ENCODE measurements at regions not wholly inside any gene's neighbourhood (a gene's known extent, or its start where the extent isn't known, plus 50 kb on each side); places are given as distances from the start of the nearest gene placed in this dataset.

DNA sequence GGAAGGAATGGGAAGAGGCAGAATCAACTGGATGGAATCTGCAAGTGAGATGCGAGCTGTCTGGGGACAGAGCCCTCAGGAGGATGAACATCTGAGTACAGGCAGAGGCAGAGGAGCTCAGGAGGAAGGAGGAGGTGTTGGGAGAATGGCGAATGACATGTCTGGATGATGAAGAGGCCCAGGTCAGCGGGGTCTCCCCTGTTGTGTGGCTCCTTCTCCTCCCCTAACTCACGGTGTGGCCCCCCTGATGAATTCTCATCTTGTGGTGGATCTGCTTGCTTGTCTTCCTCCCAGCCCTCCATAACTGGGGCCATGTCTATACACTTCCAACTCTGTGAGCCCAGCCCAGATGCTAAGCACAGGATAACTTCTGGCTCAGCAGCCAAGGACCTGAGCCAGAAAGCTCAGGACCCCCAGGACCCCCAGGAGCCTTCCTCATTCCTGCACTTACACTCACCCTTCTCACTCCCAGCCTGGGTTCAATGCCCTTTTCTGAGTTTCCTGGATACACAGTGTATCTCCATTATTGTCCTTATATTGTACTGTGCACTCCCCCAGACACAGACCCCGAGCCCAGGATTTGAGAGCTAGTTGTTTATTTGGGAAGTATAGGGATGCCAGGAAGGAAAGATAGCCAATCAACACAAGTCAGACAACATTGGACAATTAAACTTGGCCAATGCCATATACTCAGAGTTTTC lies 678.6 kb upstream of the HS6ST1 start:
- Histone ChIP-seq H3K4me3 (ENCODE audit: low read length) (no peak overlapping the region), H3K27me3 (ENCODE audit: low read depth, low read length) (no peaks in the 10 kb centered on the region), H2AFZ (ENCODE audit: low read depth, low read length) (no peak overlapping the region), H3K9ac (ENCODE audit: low read length) (no peak overlapping the region), H3K27ac (ENCODE audit: low read length) (no peak overlapping the region), H3K4me1 (ENCODE audit: low read length) (no peaks in the 10 kb centered on the region), H3K4me2 (ENCODE audit: low read length) (no peak overlapping the region), H3K79me2 (ENCODE audit: low read length) (no peaks in the 10 kb centered on the region), H3K36me3 (replicated peaks; ENCODE audit: low read depth, low read length) (no peaks in the 10 kb centered on the region), H4K20me1 (ENCODE audit: insufficient read depth, low read length) (no peaks in the 10 kb centered on the region), H3K9me3 (ENCODE audit: insufficient read depth, low read length) (no peaks in the 10 kb centered on the region; the same call in 1 of the 2 replicates)
- TF ChIP-seq, protein P1, sequence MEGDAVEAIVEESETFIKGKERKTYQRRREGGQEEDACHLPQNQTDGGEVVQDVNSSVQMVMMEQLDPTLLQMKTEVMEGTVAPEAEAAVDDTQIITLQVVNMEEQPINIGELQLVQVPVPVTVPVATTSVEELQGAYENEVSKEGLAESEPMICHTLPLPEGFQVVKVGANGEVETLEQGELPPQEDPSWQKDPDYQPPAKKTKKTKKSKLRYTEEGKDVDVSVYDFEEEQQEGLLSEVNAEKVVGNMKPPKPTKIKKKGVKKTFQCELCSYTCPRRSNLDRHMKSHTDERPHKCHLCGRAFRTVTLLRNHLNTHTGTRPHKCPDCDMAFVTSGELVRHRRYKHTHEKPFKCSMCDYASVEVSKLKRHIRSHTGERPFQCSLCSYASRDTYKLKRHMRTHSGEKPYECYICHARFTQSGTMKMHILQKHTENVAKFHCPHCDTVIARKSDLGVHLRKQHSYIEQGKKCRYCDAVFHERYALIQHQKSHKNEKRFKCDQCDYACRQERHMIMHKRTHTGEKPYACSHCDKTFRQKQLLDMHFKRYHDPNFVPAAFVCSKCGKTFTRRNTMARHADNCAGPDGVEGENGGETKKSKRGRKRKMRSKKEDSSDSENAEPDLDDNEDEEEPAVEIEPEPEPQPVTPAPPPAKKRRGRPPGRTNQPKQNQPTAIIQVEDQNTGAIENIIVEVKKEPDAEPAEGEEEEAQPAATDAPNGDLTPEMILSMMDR (IDR thresholded peaks at IDR 0.05; ENCODE audit: low read depth, low read length): no peak
- no peak for TF ChIP-seq EZH2phosphoT487 (IDR thresholded peaks at IDR 0.05; ENCODE audit: low read depth)

DNA sequence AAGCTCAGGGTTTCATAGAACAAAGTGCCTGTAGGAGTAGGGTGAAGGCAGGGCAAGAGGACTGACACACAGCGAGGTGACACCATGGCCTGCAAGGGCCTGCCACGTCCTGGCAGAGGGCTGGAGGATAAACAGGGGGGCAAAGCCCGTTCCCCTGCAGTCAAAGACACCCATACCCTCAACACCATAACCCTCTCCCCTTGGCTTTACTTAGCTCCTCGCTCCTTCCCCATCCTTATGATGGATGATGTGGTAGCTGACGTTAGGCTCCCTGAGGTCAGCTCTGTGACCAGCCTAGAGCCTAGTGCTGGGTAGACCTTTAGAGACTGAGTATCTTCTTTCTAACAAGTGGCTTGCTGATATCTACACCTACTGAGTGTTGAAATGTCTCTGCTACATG lies 683.3 kb upstream of the HS6ST1 start:
- no peak overlapping the region for H3K27ac ChIP-seq (ENCODE audit: low read length)
- H3K4me1 ChIP-seq (ENCODE audit: low read length): no peaks in the 10 kb centered on the region
- H3K4me3 ChIP-seq (ENCODE audit: low read length): no peak overlapping the region
- no peaks in the 10 kb centered on the region for H3K36me3 ChIP-seq (replicated peaks; ENCODE audit: low read depth, low read length)
- H2AFZ ChIP-seq (ENCODE audit: low read depth, low read length): no peak overlapping the region
- H3K79me2 ChIP-seq (ENCODE audit: low read length): no peaks in the 10 kb centered on the region
- no peak overlapping the region for H3K9ac ChIP-seq (ENCODE audit: low read length)
- no peak for TF ChIP-seq EZH2phosphoT487 (IDR thresholded peaks at IDR 0.05; ENCODE audit: low read depth)
- TF ChIP-seq, protein P1 (IDR thresholded peaks at IDR 0.05; ENCODE audit: low read depth, low read length): no peak
- no peaks in the 10 kb centered on the region for H3K27me3 ChIP-seq (ENCODE audit: low read depth, low read length)
- H3K4me2 ChIP-seq (ENCODE audit: low read length): no peak overlapping the region
- H4K20me1 ChIP-seq (ENCODE audit: insufficient read depth, low read length): no peaks in the 10 kb centered on the region
- no peaks in the 10 kb centered on the region for H3K9me3 ChIP-seq (ENCODE audit: insufficient read depth, low read length)

DNA sequence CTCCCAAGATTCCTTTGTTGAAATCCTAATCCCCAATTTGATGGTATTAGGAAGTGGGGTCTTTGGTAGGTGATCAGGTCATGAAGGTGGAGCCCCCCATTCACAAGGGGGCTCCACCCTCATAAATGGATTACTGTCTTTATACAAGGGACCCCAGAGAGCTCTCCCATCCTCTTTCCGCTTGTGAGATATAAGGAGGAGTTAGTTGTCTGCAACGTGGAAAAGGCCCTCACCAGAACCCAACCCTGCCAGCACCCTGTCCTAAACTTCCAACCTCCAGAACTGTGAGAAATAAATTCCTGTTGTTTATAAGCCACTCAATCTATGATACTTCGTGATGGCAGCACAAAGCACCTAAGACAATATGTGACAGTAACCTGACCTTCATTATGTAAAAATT lies 684.1 kb upstream of the HS6ST1 start:
- H4K20me1 ChIP-seq (ENCODE audit: insufficient read depth, low read length): no peaks in the 10 kb centered on the region
- TF ChIP-seq EZH2phosphoT487 (IDR thresholded peaks at IDR 0.05; ENCODE audit: low read depth): no peak
- H3K9me3 ChIP-seq (ENCODE audit: insufficient read depth, low read length): no peaks in the 10 kb centered on the region
- H3K27me3 ChIP-seq (ENCODE audit: low read depth, low read length): no peaks in the 10 kb centered on the region
- no peaks in the 10 kb centered on the region for H3K4me1 ChIP-seq (ENCODE audit: low read length)
- H3K79me2 ChIP-seq (ENCODE audit: low read length): no peaks in the 10 kb centered on the region
- no peak overlapping the region for H3K4me2 ChIP-seq (ENCODE audit: low read length)
- no peak overlapping the region for H3K4me3 ChIP-seq (ENCODE audit: low read length)
- no peaks in the 10 kb centered on the region for H3K36me3 ChIP-seq (replicated peaks; ENCODE audit: low read depth, low read length)
- no peak overlapping the region for H2AFZ ChIP-seq (ENCODE audit: low read depth, low read length)
- H3K9ac ChIP-seq (ENCODE audit: low read length): no peak overlapping the region
- H3K27ac ChIP-seq (ENCODE audit: low read length): no peak overlapping the region

DNA sequence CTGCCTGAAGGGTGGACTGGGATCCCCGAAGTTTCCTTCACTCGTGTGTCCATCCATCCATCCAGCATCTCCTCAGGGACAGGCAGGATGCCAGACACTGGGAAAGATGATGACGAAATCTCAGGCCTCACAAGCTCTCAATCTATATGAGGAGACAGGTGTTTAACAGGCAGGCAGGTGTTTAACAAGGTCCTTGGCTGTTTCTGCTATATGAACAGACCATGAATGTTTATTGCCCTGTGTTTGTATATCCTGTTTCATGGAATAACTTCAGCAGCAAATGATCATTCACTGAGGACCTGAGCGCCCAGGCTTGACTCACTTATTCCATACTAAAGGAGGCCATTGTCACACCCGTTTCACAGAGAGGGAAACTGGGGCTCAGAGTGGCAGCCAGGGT lies 685.8 kb upstream of the HS6ST1 start:
- Histone ChIP-seq H3K9me3 (ENCODE audit: insufficient read depth, low read length) (no peaks in the 10 kb centered on the region), H3K79me2 (ENCODE audit: low read length) (no peaks in the 10 kb centered on the region)

More for the DNA sequence above, 685.8 kb upstream of the HS6ST1 start:
- Histone ChIP-seq H3K27ac (ENCODE audit: low read length) (no peak overlapping the region), H3K9ac (ENCODE audit: low read length) (no peak overlapping the region), H3K4me2 (ENCODE audit: low read length) (no peak overlapping the region), H3K36me3 (replicated peaks; ENCODE audit: low read depth, low read length) (no peaks in the 10 kb centered on the region), H4K20me1 (ENCODE audit: insufficient read depth, low read length) (no peaks in the 10 kb centered on the region), H3K4me3 (ENCODE audit: low read length) (no peak overlapping the region), H2AFZ (ENCODE audit: low read depth, low read length) (no peak overlapping the region), H3K27me3 (ENCODE audit: low read depth, low read length) (no peaks in the 10 kb centered on the region), H3K4me1 (ENCODE audit: low read length) (no peaks in the 10 kb centered on the region)
- TF ChIP-seq, protein P1 (IDR thresholded peaks at IDR 0.05; ENCODE audit: low read depth, low read length): no peak
- TF ChIP-seq EZH2phosphoT487 (IDR thresholded peaks at IDR 0.05; ENCODE audit: low read depth): no peak
